ENCODE measurements at regions not wholly inside any gene's neighbourhood (a gene's known extent, or its start where the extent isn't known, plus 50 kb on each side); places are given as distances from the start of the nearest gene placed in this dataset.
"Not testable (repeated sequence)": the region's sequence is repeated elsewhere in the genome, so short reads cannot be mapped to it uniquely, and the experiment has no call there.

- no peak overlapping the region for H3K9ac ChIP-seq
- peaks cover 4% of the 10 kb centered on the region; the same call in 1 of the 2 replicates for H3K36me3 ChIP-seq
- H3K9me3 ChIP-seq: 0 out of 2 replicates have a peak, but pooled peaks cover 5% of the 10 kb centered on the region
- H3K4me2 ChIP-seq: no peak overlapping the region
- peaks cover 5% of the 10 kb centered on the region; the same call in 1 of the 2 replicates for H3K27me3 ChIP-seq
- TF ChIP-seq Cebpa-rat (IDR thresholded peaks at IDR 0.05): no peak
- no peak overlapping the region for H3K4me3 ChIP-seq
- no peaks in the 10 kb centered on the region for H3K4me1 ChIP-seq
- H3K27ac ChIP-seq: no peak overlapping the region
- no peaks in the 10 kb centered on the region for H4K20me1 ChIP-seq
These were observed 77.2 kb upstream of the SPIN4 start for GRCh38 chrX:63428348-63428747.

GRCh38 chrX:63426519-63426918, 75.4 kb upstream of the SPIN4 start:
- H3K27me3 ChIP-seq: peaks cover 2% of the 10 kb centered on the region; the same call in 1 of the 2 replicates
- no peaks in the 10 kb centered on the region for H3K4me1 ChIP-seq
- no peak for TF ChIP-seq Cebpa-rat (IDR thresholded peaks at IDR 0.05)
- peaks cover 4% of the 10 kb centered on the region; the same call in 1 of the 2 replicates for H3K36me3 ChIP-seq
- H4K20me1 ChIP-seq: no peaks in the 10 kb centered on the region
- no peak overlapping the region for H3K4me2 ChIP-seq
- H3K9me3 ChIP-seq: 0 out of 2 replicates have a peak, but pooled peaks cover 5% of the 10 kb centered on the region
- no peak overlapping the region for H3K4me3 ChIP-seq
- no peak overlapping the region for H3K27ac ChIP-seq
- H3K9ac ChIP-seq: no peak overlapping the region

DNA sequence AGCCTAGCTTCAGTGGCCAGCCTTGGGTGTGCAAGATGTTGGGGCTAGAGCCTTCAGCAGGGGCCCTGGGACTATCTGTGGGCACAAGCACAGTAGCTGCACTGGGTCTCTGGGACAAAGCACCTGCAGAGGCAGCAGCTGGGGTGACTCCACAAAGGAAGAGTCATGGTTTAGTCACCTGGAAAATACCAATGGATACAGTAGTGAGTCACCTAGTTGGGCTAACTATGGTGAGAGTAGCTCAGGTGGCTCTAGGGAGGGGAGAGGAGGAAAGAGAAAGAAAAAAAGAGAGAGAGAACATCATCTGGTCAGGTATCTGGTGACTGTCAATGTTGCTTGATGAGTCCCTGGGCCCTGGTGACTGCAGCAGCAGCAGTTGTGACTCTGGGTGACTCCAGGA, 72.9 kb upstream of the SPIN4 start:
- H4K20me1 ChIP-seq: no peaks in the 10 kb centered on the region
- H3K36me3 ChIP-seq: 0 out of 2 replicates have a peak, but pooled peaks cover 4% of the 10 kb centered on the region
- H3K4me2 ChIP-seq: no peak overlapping the region
- no peak overlapping the region for H3K4me3 ChIP-seq
- peaks cover 2% of the 10 kb centered on the region; the same call in 1 of the 2 replicates for H3K27me3 ChIP-seq
- no peaks in the 10 kb centered on the region for H3K9me3 ChIP-seq
- H3K4me1 ChIP-seq: no peaks in the 10 kb centered on the region
- H3K27ac ChIP-seq: no peak overlapping the region
- H3K9ac ChIP-seq: no peak overlapping the region
- no peak for TF ChIP-seq Cebpa-rat (IDR thresholded peaks at IDR 0.05)

DNA sequence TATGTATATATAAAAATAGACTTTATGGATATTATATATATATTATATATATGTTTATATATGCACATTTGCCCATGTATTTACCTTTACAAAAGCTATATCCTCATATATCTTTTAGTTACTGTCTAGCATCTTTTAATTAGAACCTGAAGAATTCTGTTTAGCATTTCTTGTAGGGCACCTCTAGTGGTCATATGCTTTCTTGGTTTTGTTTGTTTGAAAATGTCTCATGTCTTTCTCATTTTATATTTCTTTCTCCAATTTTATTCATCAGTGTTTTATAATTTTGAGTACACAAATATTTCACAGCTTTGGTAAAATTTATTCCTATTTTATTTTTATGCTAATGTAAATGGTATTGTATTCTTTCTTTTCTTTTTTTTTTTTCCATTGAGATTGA, 70.3 kb upstream of the SPIN4 start:
- no peaks in the 10 kb centered on the region for H3K4me1 ChIP-seq
- H4K20me1 ChIP-seq: no peaks in the 10 kb centered on the region

DNA sequence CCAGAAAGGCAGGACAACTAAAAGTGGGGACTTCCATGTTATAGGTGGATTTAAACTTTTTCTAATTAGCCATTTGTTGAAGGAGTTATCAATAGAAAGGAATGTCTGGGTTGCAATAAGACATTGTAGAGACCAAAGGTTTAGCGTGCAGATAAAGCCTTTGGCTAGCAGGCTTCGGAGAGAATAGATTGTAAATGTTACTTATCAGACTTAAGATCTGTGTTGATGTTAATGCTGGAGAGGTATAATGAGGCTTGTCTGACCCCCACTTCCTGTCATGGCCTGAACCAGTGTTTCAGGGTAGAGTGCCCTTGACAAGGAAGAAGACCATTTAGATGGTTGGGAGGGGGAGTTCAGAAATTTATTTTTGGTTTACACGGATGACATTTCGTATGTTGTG, 67.1 kb upstream of the SPIN4 start:
- no peak overlapping the region for H3K27ac ChIP-seq
- no peaks in the 10 kb centered on the region for H4K20me1 ChIP-seq
- no peaks in the 10 kb centered on the region for H3K36me3 ChIP-seq
- TF ChIP-seq Cebpa-rat (IDR thresholded peaks at IDR 0.05): no peak
- H3K9ac ChIP-seq: no peak overlapping the region
- H3K4me2 ChIP-seq: no peak overlapping the region
- H3K4me3 ChIP-seq: no peak overlapping the region
- H3K4me1 ChIP-seq: no peaks in the 10 kb centered on the region
- no peaks in the 10 kb centered on the region for H3K9me3 ChIP-seq
- H3K27me3 ChIP-seq: no peaks in the 10 kb centered on the region

More for the DNA sequence above, 70.3 kb upstream of the SPIN4 start:
- TF ChIP-seq Cebpa-rat (IDR thresholded peaks at IDR 0.05): no peak
- H3K27ac ChIP-seq: no peak overlapping the region
- H3K9ac ChIP-seq: no peak overlapping the region
- no peaks in the 10 kb centered on the region for H3K9me3 ChIP-seq
- no peak overlapping the region for H3K4me3 ChIP-seq
- no peak overlapping the region for H3K4me2 ChIP-seq
- 0 out of 2 replicates have a peak, but pooled peaks cover 4% of the 10 kb centered on the region for H3K36me3 ChIP-seq
- peaks cover 2% of the 10 kb centered on the region; the same call in 1 of the 2 replicates for H3K27me3 ChIP-seq

- no peak overlapping the region for H3K27ac ChIP-seq
- no peak overlapping the region for H3K9ac ChIP-seq
- H3K9me3 ChIP-seq: no peaks in the 10 kb centered on the region
- H3K4me2 ChIP-seq: no peak overlapping the region
- H3K27me3 ChIP-seq: no peaks in the 10 kb centered on the region
- no peaks in the 10 kb centered on the region for H3K36me3 ChIP-seq
- no peak overlapping the region for H3K4me3 ChIP-seq
- TF ChIP-seq Cebpa-rat (IDR thresholded peaks at IDR 0.05): no peak
- no peaks in the 10 kb centered on the region for H4K20me1 ChIP-seq
- no peaks in the 10 kb centered on the region for H3K4me1 ChIP-seq
These were observed 66.5 kb upstream of the SPIN4 start for GRCh38 chrX:63417649-63418048.

GRCh38 chrX:63409934-63410333, 58.8 kb upstream of the SPIN4 start:
- not testable (repeated sequence) for H3K9ac ChIP-seq, H3K27me3 ChIP-seq, H3K4me1 ChIP-seq, H3K4me2 ChIP-seq, H3K27ac ChIP-seq, H4K20me1 ChIP-seq, H3K4me3 ChIP-seq, H3K9me3 ChIP-seq, H3K36me3 ChIP-seq

- Histone ChIP-seq H3K4me3 (no peak overlapping the region), H4K20me1 (no peaks in the 10 kb centered on the region), H3K27me3 (no peaks in the 10 kb centered on the region), H3K27ac (no peak overlapping the region), H3K4me1 (no peaks in the 10 kb centered on the region), H3K36me3 (no peaks in the 10 kb centered on the region), H3K9ac (no peak overlapping the region), H3K4me2 (no peak overlapping the region), H3K9me3 (no peaks in the 10 kb centered on the region)
- no peak for TF ChIP-seq Cebpa-rat (IDR thresholded peaks at IDR 0.05)
These were observed 56.9 kb upstream of the SPIN4 start for GRCh38 chrX:63408050-63408449.

DNA sequence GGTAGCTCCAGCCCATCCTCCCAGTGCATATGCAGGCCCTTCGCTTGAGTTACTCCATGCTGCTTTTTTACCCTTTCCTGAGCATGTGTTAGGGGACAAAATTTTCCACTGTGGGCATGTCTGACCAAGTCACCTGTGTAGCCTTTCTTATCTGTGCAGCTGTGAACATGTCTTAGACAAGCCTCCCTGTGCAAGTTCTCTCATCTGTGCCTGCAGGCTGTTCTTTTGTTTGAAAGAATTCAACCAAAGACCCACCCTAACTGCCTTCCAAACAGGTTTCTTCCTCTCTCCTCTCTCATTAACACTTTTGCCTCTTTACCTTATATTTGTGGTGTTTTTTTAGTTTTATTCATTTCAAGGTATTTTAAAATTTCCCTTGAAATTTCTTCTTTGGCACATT, 53.2 kb upstream of the SPIN4 start:
- no peaks in the 10 kb centered on the region for H3K36me3 ChIP-seq
- H3K27me3 ChIP-seq: no peaks in the 10 kb centered on the region
- H3K27ac ChIP-seq: no peak overlapping the region
- no peak for TF ChIP-seq Cebpa-rat (IDR thresholded peaks at IDR 0.05)
- no peaks in the 10 kb centered on the region for H3K4me1 ChIP-seq
- H3K4me3 ChIP-seq: no peak overlapping the region
- H3K9me3 ChIP-seq: no peaks in the 10 kb centered on the region
- H4K20me1 ChIP-seq: no peaks in the 10 kb centered on the region
- H3K9ac ChIP-seq: no peak overlapping the region
- no peak overlapping the region for H3K4me2 ChIP-seq

- Histone ChIP-seq H3K4me3 (no peak overlapping the region), H3K9ac (no peak overlapping the region), H3K4me1 (no peaks in the 10 kb centered on the region), H4K20me1 (no peaks in the 10 kb centered on the region), H3K36me3 (no peaks in the 10 kb centered on the region), H3K9me3 (no peaks in the 10 kb centered on the region), H3K27me3 (no peaks in the 10 kb centered on the region), H3K4me2 (no peak overlapping the region), H3K27ac (no peak overlapping the region)
- TF ChIP-seq Cebpa-rat (IDR thresholded peaks at IDR 0.05): no peak
These were observed 51.0 kb upstream of the SPIN4 start for GRCh38 chrX:63402106-63402505.

Data from BLaER1 (cell line).